BE2C (cell line): ENCODE measurements at regions not wholly inside any gene's neighbourhood (a gene's known extent, or its start where the extent isn't known, plus 50 kb on each side); places are given as distances from the start of the nearest gene placed in this dataset.

Experiments used
- DNase-seq: peaks from one replicate; pipeline ENCODE4 v3.0.0-alpha.2; 2020
- H3K27me3 ChIP-seq: fragments of 250-450 bp; sonication (Bioruptor Pico); 2 replicates; pipeline ENCODE4 v1.5.1; 2020; ENCODE audit warnings: mild to moderate bottlenecking
- H3K36me3 ChIP-seq: fragments of 250-450 bp; sonication (Bioruptor Pico); 2 replicates; pipeline ENCODE4 v1.5.1; 2020; ENCODE audit warnings: mild to moderate bottlenecking
- H3K4me1 ChIP-seq: fragments of 250-450 bp; sonication (Bioruptor Pico); 2 replicates; pipeline ENCODE4 v1.5.1; 2020
- H3K4me3 ChIP-seq: 2 replicates; pipeline ENCODE4 v1.5.1; 2011; ENCODE audit warnings: low read depth, low read length
- H3K9me3 ChIP-seq: fragments of 250-450 bp; sonication (Bioruptor Pico); 2 replicates; pipeline ENCODE4 v1.5.1; 2020
- CTCF ChIP-seq: IDR thresholded peaks from 2 replicates; pipeline ENCODE4 v1.5.1; 2012; ENCODE audit warnings: mild to moderate bottlenecking, low read depth, low read length

DNA sequence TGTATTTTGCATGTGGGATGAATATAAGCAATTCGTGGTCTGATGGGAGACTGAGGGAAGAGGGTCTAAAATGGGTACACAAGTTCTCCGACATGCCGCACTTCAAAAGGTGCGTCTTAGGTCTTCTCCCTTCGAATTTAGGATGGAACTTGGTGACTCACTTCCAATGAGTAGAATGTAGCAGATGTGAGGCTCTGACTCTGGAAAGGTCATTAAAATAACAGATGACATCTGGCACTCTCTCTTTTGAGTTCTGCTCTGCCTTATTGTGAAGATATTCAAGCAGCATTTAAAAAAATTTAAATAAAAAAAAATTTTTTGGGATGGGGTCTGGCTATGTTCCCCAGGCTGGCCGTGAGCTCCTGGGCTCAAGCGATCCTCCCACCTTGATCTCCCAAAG is 92.7 kb downstream of the TMEM100 start:
- no peak for TF ChIP-seq CTCF
- Histone ChIP-seq H3K27me3 (no peaks in the 10 kb centered on the region), H3K9me3 (no peaks in the 10 kb centered on the region), H3K4me1 (peaks cover 33% of the 10 kb centered on the region), H3K36me3 (no peaks in the 10 kb centered on the region), H3K4me3 (no peak overlapping the region)
- no peak for DNase-seq

DNA sequence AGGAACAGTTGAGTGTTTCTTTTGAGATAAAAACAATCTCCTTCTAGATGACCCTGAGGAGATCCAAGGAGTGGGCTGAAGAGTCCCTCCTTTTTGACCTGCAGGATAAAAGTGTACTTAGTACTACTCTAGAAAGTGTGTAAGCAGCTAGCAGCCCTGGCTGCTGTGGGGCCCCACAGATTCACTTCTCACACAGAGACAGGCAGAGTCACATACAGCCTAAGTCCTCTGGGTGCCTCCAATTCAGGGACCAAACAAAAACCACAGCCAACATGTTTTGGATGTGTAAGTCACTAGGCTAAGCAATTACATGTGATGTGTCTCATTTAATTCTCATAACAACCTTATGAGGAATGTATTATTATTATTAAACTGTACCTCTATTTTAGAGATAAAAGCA is 97.1 kb downstream of the TMEM100 start:
- H3K36me3 ChIP-seq: no peaks in the 10 kb centered on the region
- peaks cover 4% of the 10 kb centered on the region for H3K4me1 ChIP-seq
- H3K4me3 ChIP-seq: no peak overlapping the region
- no peaks in the 10 kb centered on the region for H3K9me3 ChIP-seq
- DNase-seq: no peak
- no peaks in the 10 kb centered on the region for H3K27me3 ChIP-seq
- no peak for TF ChIP-seq CTCF

- no peak overlapping the region for H3K4me3 ChIP-seq
- DNase-seq: no peak
- no peak for TF ChIP-seq CTCF
- H3K9me3 ChIP-seq: no peaks in the 10 kb centered on the region
- H3K27me3 ChIP-seq: no peaks in the 10 kb centered on the region
- H3K4me1 ChIP-seq: peaks cover 3% of the 10 kb centered on the region
- no peaks in the 10 kb centered on the region for H3K36me3 ChIP-seq
Measured at GRCh38 chr17:55624772-55625433, 97.8 kb downstream of the TMEM100 start.

DNA sequence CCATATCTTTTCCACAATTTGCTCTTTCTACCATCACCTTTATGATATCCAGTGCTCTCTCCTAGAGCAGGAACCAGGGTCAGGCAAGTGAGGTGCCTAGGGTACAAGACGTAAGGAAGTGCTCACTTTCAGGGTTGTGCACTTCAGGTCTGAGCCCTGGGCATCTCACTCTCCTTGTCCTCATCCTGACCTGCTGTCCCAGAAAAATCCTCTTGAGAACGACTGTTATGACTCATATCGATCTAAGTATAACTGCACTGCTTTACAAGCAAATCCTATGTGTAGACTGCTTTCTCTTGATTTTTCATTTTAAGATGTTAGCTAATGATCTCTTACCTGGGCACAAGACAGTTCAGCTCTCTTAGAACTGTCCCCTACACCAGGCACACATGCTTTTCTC is 100.1 kb downstream of the TMEM100 start:
- no peak for DNase-seq
- no peaks in the 10 kb centered on the region for H3K4me1 ChIP-seq
- no peaks in the 10 kb centered on the region for H3K36me3 ChIP-seq
- H3K4me3 ChIP-seq: no peak overlapping the region
- H3K9me3 ChIP-seq: no peaks in the 10 kb centered on the region
- H3K27me3 ChIP-seq: no peaks in the 10 kb centered on the region
- no peak for TF ChIP-seq CTCF

DNA sequence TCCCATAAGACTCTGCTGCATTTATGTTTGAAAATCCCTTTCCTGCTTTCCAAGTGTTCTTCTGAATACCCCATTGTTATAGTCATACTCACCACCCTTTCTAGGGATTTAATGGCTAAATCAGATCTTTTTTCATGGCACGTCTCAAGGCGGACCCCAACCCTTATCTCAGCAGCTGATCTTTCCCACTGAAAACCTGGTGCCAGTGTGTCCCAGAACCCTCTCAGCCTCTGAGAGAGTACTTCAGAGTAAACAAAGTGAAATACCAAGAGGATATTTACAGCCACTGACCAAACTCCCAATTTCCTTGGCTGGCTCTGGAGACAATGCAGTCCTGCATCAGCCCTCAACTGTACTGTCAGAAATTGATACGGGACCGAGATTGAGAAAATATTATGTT is 101.7 kb downstream of the TMEM100 start:
- no peaks in the 10 kb centered on the region for H3K9me3 ChIP-seq
- no peak overlapping the region for H3K4me3 ChIP-seq
- H3K4me1 ChIP-seq: no peaks in the 10 kb centered on the region
- DNase-seq: no peak
- H3K36me3 ChIP-seq: no peaks in the 10 kb centered on the region
- H3K27me3 ChIP-seq: no peaks in the 10 kb centered on the region
- no peak for TF ChIP-seq CTCF

- no peak overlapping the region for H3K4me3 ChIP-seq
- TF ChIP-seq CTCF: no peak
- no peaks in the 10 kb centered on the region for H3K4me1 ChIP-seq
- no peaks in the 10 kb centered on the region for H3K9me3 ChIP-seq
- H3K36me3 ChIP-seq: no peaks in the 10 kb centered on the region
- no peak for DNase-seq
- no peaks in the 10 kb centered on the region for H3K27me3 ChIP-seq
Measured at GRCh38 chr17:55620023-55620422, 102.6 kb downstream of the TMEM100 start.
